ENCODE measurements at regions not wholly inside any gene's neighbourhood (a gene's known extent, or its start where the extent isn't known, plus 50 kb on each side); places are given as distances from the start of the nearest gene placed in this dataset.

- in situ Hi-C loops (cut with HindIII; ENCODE audit: low sequenced_read_pairs), result no loop called here
- TF ChIP-seq, protein P1, sequence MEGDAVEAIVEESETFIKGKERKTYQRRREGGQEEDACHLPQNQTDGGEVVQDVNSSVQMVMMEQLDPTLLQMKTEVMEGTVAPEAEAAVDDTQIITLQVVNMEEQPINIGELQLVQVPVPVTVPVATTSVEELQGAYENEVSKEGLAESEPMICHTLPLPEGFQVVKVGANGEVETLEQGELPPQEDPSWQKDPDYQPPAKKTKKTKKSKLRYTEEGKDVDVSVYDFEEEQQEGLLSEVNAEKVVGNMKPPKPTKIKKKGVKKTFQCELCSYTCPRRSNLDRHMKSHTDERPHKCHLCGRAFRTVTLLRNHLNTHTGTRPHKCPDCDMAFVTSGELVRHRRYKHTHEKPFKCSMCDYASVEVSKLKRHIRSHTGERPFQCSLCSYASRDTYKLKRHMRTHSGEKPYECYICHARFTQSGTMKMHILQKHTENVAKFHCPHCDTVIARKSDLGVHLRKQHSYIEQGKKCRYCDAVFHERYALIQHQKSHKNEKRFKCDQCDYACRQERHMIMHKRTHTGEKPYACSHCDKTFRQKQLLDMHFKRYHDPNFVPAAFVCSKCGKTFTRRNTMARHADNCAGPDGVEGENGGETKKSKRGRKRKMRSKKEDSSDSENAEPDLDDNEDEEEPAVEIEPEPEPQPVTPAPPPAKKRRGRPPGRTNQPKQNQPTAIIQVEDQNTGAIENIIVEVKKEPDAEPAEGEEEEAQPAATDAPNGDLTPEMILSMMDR (IDR thresholded peaks at IDR 0.05; ENCODE audit: low read depth, low read length), result no peak
- H3K4me3 ChIP-seq (ENCODE audit: low read depth, low read length), result no peak overlapping the region
- no peak for DNase-seq (ENCODE audit: low read depth, low spot score)
Measured at GRCh38 chr6:153758516-153758915, 280.5 kb upstream of the OPRM1 start.

DNA sequence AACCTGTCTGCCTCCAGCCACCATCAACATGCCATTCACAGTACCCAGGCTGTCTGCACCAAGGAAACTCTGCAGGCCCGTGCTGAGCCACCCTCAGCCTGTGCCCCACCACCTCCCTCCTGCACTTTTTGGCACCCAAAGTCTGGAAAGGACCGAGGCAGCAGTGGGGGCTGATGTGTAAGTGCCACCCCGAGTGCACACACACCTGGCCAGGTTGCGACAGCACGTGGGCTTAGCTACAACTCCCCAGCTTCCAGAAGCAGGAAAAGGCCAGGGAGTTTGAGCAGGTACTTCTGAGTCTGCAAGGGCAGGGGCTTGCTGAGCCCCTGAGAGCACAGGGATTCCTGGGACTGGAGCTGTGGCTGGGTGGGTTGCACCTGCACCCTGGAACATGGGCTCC, 303.3 kb upstream of the OPRM1 start:
- H3K4me3 ChIP-seq (ENCODE audit: low read depth, low read length), result no peak overlapping the region
- DNase-seq (ENCODE audit: low read depth, low spot score), result no peak
- TF ChIP-seq, protein P1 (IDR thresholded peaks at IDR 0.05; ENCODE audit: low read depth, low read length), result no peak
- in situ Hi-C loops (cut with HindIII; ENCODE audit: low sequenced_read_pairs), result no loop called here

- DNase-seq (ENCODE audit: low read depth, low spot score), result no peak
- TF ChIP-seq, protein P1 (IDR thresholded peaks at IDR 0.05; ENCODE audit: low read depth, low read length), result no peak
- in situ Hi-C loops (cut with HindIII; ENCODE audit: low sequenced_read_pairs), result no loop called here
- no peak overlapping the region for H3K4me3 ChIP-seq (ENCODE audit: low read depth, low read length)
Measured at GRCh38 chr6:153729189-153729588, 309.9 kb upstream of the OPRM1 start.

- in situ Hi-C loops (cut with HindIII; ENCODE audit: low sequenced_read_pairs), result no loop called here
- DNase-seq (ENCODE audit: low read depth, low spot score), result no peak
- TF ChIP-seq, protein P1 (IDR thresholded peaks at IDR 0.05; ENCODE audit: low read depth, low read length), result no peak
- H3K4me3 ChIP-seq (ENCODE audit: low read depth, low read length), result no peak overlapping the region
Measured at GRCh38 chr6:153727885-153728284, 311.2 kb upstream of the OPRM1 start.

GRCh38 chr6:153725456-153725855, 313.6 kb upstream of the OPRM1 start:
- DNase-seq (ENCODE audit: low read depth, low spot score), result no peak
- no peak overlapping the region for H3K4me3 ChIP-seq (ENCODE audit: low read depth, low read length)
- TF ChIP-seq, protein P1 (IDR thresholded peaks at IDR 0.05; ENCODE audit: low read depth, low read length), result no peak
- in situ Hi-C loops (cut with HindIII; ENCODE audit: low sequenced_read_pairs), result no loop called here

DNA sequence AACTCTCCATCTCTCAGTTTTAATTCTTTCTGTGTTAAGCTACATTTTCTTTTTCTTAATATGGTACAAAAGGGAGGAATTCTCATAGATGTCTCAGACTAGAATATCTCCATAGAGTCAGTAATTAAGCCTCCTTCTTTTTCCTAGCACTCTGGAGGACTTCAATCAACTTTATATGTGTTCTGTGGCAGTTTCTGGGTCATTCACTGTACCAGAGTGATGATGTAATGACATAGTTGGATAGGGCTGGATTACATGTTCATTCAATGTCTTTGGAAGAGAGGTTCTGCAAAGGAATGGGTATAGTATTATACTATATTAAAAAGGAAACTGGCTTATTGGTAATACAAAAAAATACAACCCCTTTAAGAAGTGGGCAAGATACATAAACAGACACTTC, 318.3 kb upstream of the OPRM1 start:
- H3K4me3 ChIP-seq (ENCODE audit: low read depth, low read length), result no peak overlapping the region
- in situ Hi-C loops (cut with HindIII; ENCODE audit: low sequenced_read_pairs), result no loop called here
- TF ChIP-seq, protein P1 (IDR thresholded peaks at IDR 0.05; ENCODE audit: low read depth, low read length), result no peak
- no peak for DNase-seq (ENCODE audit: low read depth, low spot score)

DNA sequence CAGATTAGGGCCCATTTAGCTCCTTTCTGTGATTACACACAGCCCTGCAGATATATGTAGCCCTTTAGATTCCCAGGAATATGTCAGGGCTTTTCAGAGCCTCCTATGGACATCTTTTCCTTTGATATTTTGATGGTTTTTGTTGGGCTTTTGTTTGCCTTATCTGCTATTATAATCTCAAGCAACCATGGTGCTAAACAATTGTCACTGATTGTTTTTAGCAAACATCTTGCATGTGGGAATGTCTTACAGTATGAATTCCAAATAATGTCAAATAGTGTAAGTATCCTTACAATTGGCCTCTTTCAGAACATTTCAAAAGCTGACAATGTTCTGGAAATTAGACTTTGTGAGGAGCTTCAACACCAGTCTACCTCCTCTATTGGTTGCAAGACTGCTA, 333.6 kb upstream of the OPRM1 start:
- in situ Hi-C loops (cut with HindIII; ENCODE audit: low sequenced_read_pairs), result no loop called here
- no peak for DNase-seq (ENCODE audit: low read depth, low spot score)
- H3K4me3 ChIP-seq (ENCODE audit: low read depth, low read length), result no peak overlapping the region
- TF ChIP-seq, protein P1 (IDR thresholded peaks at IDR 0.05; ENCODE audit: low read depth, low read length), result no peak

Data from astrocyte of the spinal cord (primary cell).